ENCODE measurements at regions not wholly inside any gene's neighbourhood (a gene's known extent, or its start where the extent isn't known, plus 50 kb on each side); places are given as distances from the start of the nearest gene placed in this dataset.

DNA sequence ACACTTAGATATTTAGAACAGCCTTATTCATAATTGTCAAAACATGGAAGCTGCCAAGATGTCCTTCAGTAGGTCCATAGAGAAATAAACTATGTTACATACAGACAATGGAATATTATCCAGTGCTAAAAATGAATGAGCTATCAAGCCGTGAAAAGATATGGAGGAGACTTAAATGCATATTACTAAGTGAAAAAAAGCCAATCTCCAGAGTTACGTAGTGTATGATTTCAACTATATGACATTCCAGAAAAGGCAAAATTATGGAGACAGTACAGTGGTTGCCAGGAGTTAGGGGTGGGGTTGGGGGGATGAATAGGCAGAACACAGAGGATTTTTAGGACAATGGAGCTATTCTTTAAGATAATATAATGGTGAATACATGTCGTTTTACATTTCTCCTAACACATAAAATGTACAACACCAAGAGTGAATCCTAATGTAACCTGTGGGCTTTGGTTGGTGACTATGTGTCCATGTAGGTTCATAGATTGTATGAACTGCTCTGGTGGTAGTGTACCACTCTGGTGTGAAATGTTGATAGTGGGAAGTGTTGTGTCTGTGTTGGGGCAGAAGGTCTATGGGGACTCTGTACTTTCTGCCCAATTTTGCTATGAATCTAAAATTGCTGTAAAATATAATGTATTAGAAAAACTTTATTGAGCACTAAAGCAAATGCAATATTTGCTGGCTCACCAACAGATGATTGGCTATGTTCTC is 122.6 kb downstream of the USP22 start:
- POLR2A ChIA-PET (ENCODE audit: unreplicated experiment): no interaction called here
- intact Hi-C loops (cut with micrococcal nuclease; ENCODE audit: unreplicated experiment): no loop called here

DNA sequence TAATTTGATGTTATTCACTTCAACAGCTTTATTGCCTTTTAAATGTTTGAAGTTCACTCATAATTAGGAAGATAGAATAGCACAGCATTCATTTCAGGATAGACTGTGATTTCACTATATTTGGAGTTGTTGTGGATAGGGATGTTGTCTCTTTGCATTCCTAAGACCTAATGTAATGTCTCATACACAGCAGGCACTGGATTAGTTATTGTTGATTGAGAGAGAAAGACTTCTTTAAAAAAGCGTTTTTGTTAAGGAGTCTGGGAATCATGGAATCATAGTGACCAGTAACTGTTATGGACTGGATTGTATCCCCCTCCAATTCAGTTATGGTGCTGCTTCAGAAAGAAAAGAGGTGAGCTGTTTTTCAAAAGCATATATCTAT is 122.0 kb downstream of the USP22 start:
- Histone ChIP-seq H3K9me2 (ENCODE audit: insufficient read depth) (no peaks in the 10 kb centered on the region), H3K9me3 (ENCODE audit: insufficient read depth, low read depth) (no peaks in the 10 kb centered on the region), H3K27ac (no peak overlapping the region), H3K27me3 (ENCODE audit: insufficient read depth, low read depth) (no peaks in the 10 kb centered on the region), H3K36me3 (ENCODE audit: low read depth) (no peaks in the 10 kb centered on the region), H3K79me2 (ENCODE audit: low read depth) (no peaks in the 10 kb centered on the region), H3F3A (ENCODE audit: insufficient read depth, low read depth) (no peaks in the 10 kb centered on the region), H4K20me1 (ENCODE audit: insufficient read depth) (no peaks in the 10 kb centered on the region), H3K4me3 (no peak overlapping the region), H3K4me2 (no peak overlapping the region), H3K4me1 (replicated peaks; ENCODE audit: insufficient read depth) (peaks cover 8% of the 10 kb centered on the region), H2AFZ (no peak overlapping the region)
- POLR2A ChIA-PET (ENCODE audit: unreplicated experiment): no interaction called here
- no peak for DNase-seq
- CTCF ChIA-PET: no interaction called here
- intact Hi-C loops (cut with micrococcal nuclease; ENCODE audit: unreplicated experiment): no loop called here
- TF ChIP-seq, protein P1, sequence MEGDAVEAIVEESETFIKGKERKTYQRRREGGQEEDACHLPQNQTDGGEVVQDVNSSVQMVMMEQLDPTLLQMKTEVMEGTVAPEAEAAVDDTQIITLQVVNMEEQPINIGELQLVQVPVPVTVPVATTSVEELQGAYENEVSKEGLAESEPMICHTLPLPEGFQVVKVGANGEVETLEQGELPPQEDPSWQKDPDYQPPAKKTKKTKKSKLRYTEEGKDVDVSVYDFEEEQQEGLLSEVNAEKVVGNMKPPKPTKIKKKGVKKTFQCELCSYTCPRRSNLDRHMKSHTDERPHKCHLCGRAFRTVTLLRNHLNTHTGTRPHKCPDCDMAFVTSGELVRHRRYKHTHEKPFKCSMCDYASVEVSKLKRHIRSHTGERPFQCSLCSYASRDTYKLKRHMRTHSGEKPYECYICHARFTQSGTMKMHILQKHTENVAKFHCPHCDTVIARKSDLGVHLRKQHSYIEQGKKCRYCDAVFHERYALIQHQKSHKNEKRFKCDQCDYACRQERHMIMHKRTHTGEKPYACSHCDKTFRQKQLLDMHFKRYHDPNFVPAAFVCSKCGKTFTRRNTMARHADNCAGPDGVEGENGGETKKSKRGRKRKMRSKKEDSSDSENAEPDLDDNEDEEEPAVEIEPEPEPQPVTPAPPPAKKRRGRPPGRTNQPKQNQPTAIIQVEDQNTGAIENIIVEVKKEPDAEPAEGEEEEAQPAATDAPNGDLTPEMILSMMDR (conservative IDR thresholded peaks at IDR 0.05): no peak
- no peak for TF ChIP-seq EZH2 (IDR thresholded peaks at IDR 0.05; ENCODE audit: low read depth)
- BruUV-seq (replicated peaks): no TSS peak

More for the DNA sequence above, 122.6 kb downstream of the USP22 start:
- CTCF ChIA-PET: no interaction called here
- TF ChIP-seq, protein P1 (conservative IDR thresholded peaks at IDR 0.05): no peak
- no peak for TF ChIP-seq EZH2 (IDR thresholded peaks at IDR 0.05; ENCODE audit: low read depth)
- Histone ChIP-seq H3K9me2 (ENCODE audit: insufficient read depth) (no peaks in the 10 kb centered on the region), H3K36me3 (ENCODE audit: low read depth) (no peaks in the 10 kb centered on the region), H3K79me2 (ENCODE audit: low read depth) (no peaks in the 10 kb centered on the region), H3F3A (ENCODE audit: insufficient read depth, low read depth) (no peaks in the 10 kb centered on the region), H3K4me3 (no peak overlapping the region), H3K9me3 (ENCODE audit: insufficient read depth, low read depth) (no peaks in the 10 kb centered on the region), H2AFZ (no peak overlapping the region), H4K20me1 (ENCODE audit: insufficient read depth) (no peaks in the 10 kb centered on the region), H3K27ac (no peak overlapping the region), H3K27me3 (ENCODE audit: insufficient read depth, low read depth) (no peaks in the 10 kb centered on the region), H3K4me2 (no peak overlapping the region), H3K4me1 (replicated peaks; ENCODE audit: insufficient read depth) (peaks cover 8% of the 10 kb centered on the region)
- no peak for DNase-seq
- no TSS peak for BruUV-seq (replicated peaks)

DNA sequence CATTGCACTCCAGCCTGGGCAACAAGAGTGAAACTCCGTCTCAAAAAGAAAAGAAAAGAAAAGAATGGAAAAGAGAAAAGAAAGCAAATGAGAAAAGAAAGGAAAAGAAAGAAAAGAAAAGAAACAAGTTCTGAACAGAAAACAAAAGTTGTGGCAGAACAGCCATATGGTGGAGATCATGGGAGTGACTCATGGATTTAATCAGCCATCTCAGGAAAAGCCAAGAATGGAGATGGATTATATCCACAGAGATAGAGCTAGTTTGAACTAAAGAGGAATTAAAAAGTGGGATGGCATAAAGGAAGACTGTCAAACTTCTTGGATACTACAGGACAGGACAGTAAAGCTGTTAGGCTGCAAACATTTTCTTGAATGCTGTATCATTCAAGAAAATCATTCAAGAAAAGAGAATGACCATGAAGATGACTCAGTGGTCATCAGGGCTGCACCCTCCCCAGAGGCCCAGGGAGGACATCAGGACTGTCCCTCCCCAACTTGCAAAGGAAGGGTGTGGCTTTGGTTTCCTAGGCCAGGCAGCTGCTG is 120.6 kb downstream of the USP22 start:
- peak in 1 of 2 experiments; percentile 18 for DNase-seq
- CTCF ChIA-PET: no interaction called here
- H3K27ac ChIP-seq: no peak overlapping the region

More for the DNA sequence above, 120.6 kb downstream of the USP22 start:
- H3K79me2 ChIP-seq (ENCODE audit: low read depth): no peaks in the 10 kb centered on the region
- peaks cover 14% of the 10 kb centered on the region for H3K4me1 ChIP-seq (replicated peaks; ENCODE audit: insufficient read depth)
- no peaks in the 10 kb centered on the region for H3K27me3 ChIP-seq (ENCODE audit: insufficient read depth, low read depth)
- POLR2A ChIA-PET (ENCODE audit: unreplicated experiment): no interaction called here
- intact Hi-C loops (cut with micrococcal nuclease; ENCODE audit: unreplicated experiment): no loop called here
- H3K4me3 ChIP-seq: no peak overlapping the region
- no peaks in the 10 kb centered on the region for H3F3A ChIP-seq (ENCODE audit: insufficient read depth, low read depth)
- no peak overlapping the region for H3K4me2 ChIP-seq
- no peaks in the 10 kb centered on the region for H3K36me3 ChIP-seq (ENCODE audit: low read depth)
- BruUV-seq (replicated peaks): no TSS peak
- no peak overlapping the region for H2AFZ ChIP-seq
- no peaks in the 10 kb centered on the region for H4K20me1 ChIP-seq (ENCODE audit: insufficient read depth)
- TF ChIP-seq, protein P1 (conservative IDR thresholded peaks at IDR 0.05): no peak
- H3K9me2 ChIP-seq (ENCODE audit: insufficient read depth): no peaks in the 10 kb centered on the region
- H3K9me3 ChIP-seq (ENCODE audit: insufficient read depth, low read depth): no peaks in the 10 kb centered on the region
